Neural progenitor cell (in vitro differentiated cells): ENCODE measurements at regions not wholly inside any gene's neighbourhood (a gene's known extent, or its start where the extent isn't known, plus 50 kb on each side); places are given as distances from the start of the nearest gene placed in this dataset.

ENCODE experiments used
- DNase-seq: peaks from one replicate; pipeline ENCODE4 v3.0.0-alpha.2; 2016; ENCODE audit warnings: low spot score
- H2AFZ ChIP-seq: fragments of 200-600 bp; sonication (generic); replicated peaks from 2 replicates; pipeline ENCODE4 v1.6.1; 2016; ENCODE audit warnings: antibody characterized with exemption
- H3F3A ChIP-seq: fragments of 200-600 bp; sonication (generic); 2 replicates; pipeline ENCODE4 v1.6.1; 2016; ENCODE audit warnings: antibody characterized with exemption, low read depth
- H3K27ac ChIP-seq: fragments of 200-600 bp; sonication (generic); 2 replicates; pipeline ENCODE4 v1.5.1; 2016; ENCODE audit warnings: mild to moderate bottlenecking
- H3K27me3 ChIP-seq: fragments of 200-600 bp; sonication (generic); 2 replicates; pipeline ENCODE4 v1.6.1; 2016; ENCODE audit warnings: mild to moderate bottlenecking, moderate library complexity
- H3K36me3 ChIP-seq: fragments of 200-600 bp; sonication (generic); 2 replicates; pipeline ENCODE4 v1.5.1; 2016
- H3K4me1 ChIP-seq: fragments of 200-600 bp; sonication (generic); 2 replicates; pipeline ENCODE4 v1.6.1; 2016; ENCODE audit warnings: mixed run types
- H3K4me2 ChIP-seq: fragments of 200-600 bp; sonication (generic); 2 replicates; pipeline ENCODE4 v1.6.1; 2016
- H3K4me3 ChIP-seq: fragments of 200-600 bp; sonication (generic); 2 replicates; pipeline ENCODE4 v1.5.1; 2016
- H3K79me2 ChIP-seq: fragments of 200-600 bp; sonication (generic); 2 replicates; pipeline ENCODE4 v1.6.1; 2016; ENCODE audit warnings: low read depth
- H3K9ac ChIP-seq: fragments of 200-600 bp; sonication (generic); 2 replicates; pipeline ENCODE4 v1.6.1; 2016
- H3K9me3 ChIP-seq: fragments of 200-600 bp; sonication (generic); 2 replicates; pipeline ENCODE4 v1.5.1; 2016; ENCODE audit warnings: low read depth
- H4K20me1 ChIP-seq: fragments of 200-600 bp; sonication (generic); 2 replicates; pipeline ENCODE4 v1.6.1; 2016; ENCODE audit warnings: low read depth
- H3K27ac Mint-ChIP-seq: 3 replicates; pipeline ENCODE4 v1.8.0; 2021; ENCODE audit warnings: mixed read lengths
- H3K27me3 Mint-ChIP-seq: 2 replicates; pipeline ENCODE4 v1.8.0; 2022; ENCODE audit warnings: low read depth, mild to moderate bottlenecking, inconsistent platforms, moderate library complexity, mixed read lengths; ENCODE audit not compliant: insufficient read depth
- H3K36me3 Mint-ChIP-seq: 3 replicates; pipeline ENCODE4 v1.8.0; 2021; ENCODE audit warnings: mixed read lengths
- H3K4me1 Mint-ChIP-seq: 3 replicates; pipeline ENCODE4 v1.8.0; 2021; ENCODE audit warnings: mixed read lengths
- H3K4me3 Mint-ChIP-seq: 3 replicates; pipeline ENCODE4 v1.8.0; 2021; ENCODE audit warnings: mild to moderate bottlenecking, moderate library complexity, mixed read lengths
- H3K9me3 Mint-ChIP-seq: 3 replicates; pipeline ENCODE4 v1.8.0; 2020; ENCODE audit warnings: mixed read lengths
- EZH2 ChIP-seq: fragments of 200-600 bp; sonication (generic); IDR thresholded peaks from 2 replicates; pipeline ENCODE4 v1.6.1; 2017; ENCODE audit warnings: antibody characterized with exemption, mild to moderate bottlenecking, moderate library complexity
- EZH2phosphoT487 ChIP-seq: fragments of 200-600 bp; sonication (generic); IDR thresholded peaks from 2 replicates; pipeline ENCODE4 v1.6.1; 2017; ENCODE audit warnings: antibody characterized with exemption
- TF ChIP-seq, protein P1 (sequence below): fragments of 200-600 bp; sonication (generic); IDR thresholded peaks from 2 replicates; pipeline ENCODE4 v1.5.1; 2017; ENCODE audit warnings: antibody characterized with exemption, mild to moderate bottlenecking

- Mint-ChIP-seq H3K4me1 (no peaks in the 10 kb centered on the region), H3K36me3 (no peaks in the 10 kb centered on the region), H3K9me3 (peaks cover 8% of the 10 kb centered on the region), H3K4me3 (no peak overlapping the region), H3K27me3 (no peaks in the 10 kb centered on the region), H3K27ac (no peak overlapping the region)
- no peaks in the 10 kb centered on the region for H3K79me2 ChIP-seq
- no peaks in the 10 kb centered on the region for H3K27me3 ChIP-seq
- H3K36me3 ChIP-seq = no peaks in the 10 kb centered on the region
- H3K27ac ChIP-seq = no peak overlapping the region
- H3K9me3 ChIP-seq = no peaks in the 10 kb centered on the region
- H2AFZ ChIP-seq = no peak overlapping the region
- H3K9ac ChIP-seq = no peak overlapping the region
- TF ChIP-seq EZH2 = no peak
- TF ChIP-seq, protein P1, sequence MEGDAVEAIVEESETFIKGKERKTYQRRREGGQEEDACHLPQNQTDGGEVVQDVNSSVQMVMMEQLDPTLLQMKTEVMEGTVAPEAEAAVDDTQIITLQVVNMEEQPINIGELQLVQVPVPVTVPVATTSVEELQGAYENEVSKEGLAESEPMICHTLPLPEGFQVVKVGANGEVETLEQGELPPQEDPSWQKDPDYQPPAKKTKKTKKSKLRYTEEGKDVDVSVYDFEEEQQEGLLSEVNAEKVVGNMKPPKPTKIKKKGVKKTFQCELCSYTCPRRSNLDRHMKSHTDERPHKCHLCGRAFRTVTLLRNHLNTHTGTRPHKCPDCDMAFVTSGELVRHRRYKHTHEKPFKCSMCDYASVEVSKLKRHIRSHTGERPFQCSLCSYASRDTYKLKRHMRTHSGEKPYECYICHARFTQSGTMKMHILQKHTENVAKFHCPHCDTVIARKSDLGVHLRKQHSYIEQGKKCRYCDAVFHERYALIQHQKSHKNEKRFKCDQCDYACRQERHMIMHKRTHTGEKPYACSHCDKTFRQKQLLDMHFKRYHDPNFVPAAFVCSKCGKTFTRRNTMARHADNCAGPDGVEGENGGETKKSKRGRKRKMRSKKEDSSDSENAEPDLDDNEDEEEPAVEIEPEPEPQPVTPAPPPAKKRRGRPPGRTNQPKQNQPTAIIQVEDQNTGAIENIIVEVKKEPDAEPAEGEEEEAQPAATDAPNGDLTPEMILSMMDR = no peak
- TF ChIP-seq EZH2phosphoT487 = no peak
- no peaks in the 10 kb centered on the region for H3K4me1 ChIP-seq
- no peaks in the 10 kb centered on the region for H4K20me1 ChIP-seq
- no peak for DNase-seq
- H3K4me2 ChIP-seq = no peak overlapping the region
- H3F3A ChIP-seq = no peaks in the 10 kb centered on the region
- no peak overlapping the region for H3K4me3 ChIP-seq
Observed at GRCh38 chr16:13856398-13856797, 63.6 kb upstream of the ERCC4 start.

- no peak overlapping the region for H3K4me2 ChIP-seq
- H3K27ac ChIP-seq = no peak overlapping the region
- no peak overlapping the region for H3K9ac ChIP-seq
- no peaks in the 10 kb centered on the region for H4K20me1 ChIP-seq
- no peak overlapping the region for H2AFZ ChIP-seq
- H3K79me2 ChIP-seq = no peaks in the 10 kb centered on the region
- no peak overlapping the region for H3K4me3 ChIP-seq
- no peak overlapping the region for H3K27ac Mint-ChIP-seq
- H3K4me3 Mint-ChIP-seq = no peak overlapping the region
- H3K36me3 ChIP-seq = no peaks in the 10 kb centered on the region
- H3K27me3 ChIP-seq = no peaks in the 10 kb centered on the region
- no peaks in the 10 kb centered on the region for H3F3A ChIP-seq
- H3K9me3 Mint-ChIP-seq = peaks cover 6% of the 10 kb centered on the region
- no peak for TF ChIP-seq EZH2phosphoT487
- TF ChIP-seq, protein P1 = no peak
- no peak for TF ChIP-seq EZH2
- DNase-seq = no peak
- no peaks in the 10 kb centered on the region for H3K36me3 Mint-ChIP-seq
- no peaks in the 10 kb centered on the region for H3K4me1 Mint-ChIP-seq
- H3K27me3 Mint-ChIP-seq = no peaks in the 10 kb centered on the region
- no peaks in the 10 kb centered on the region for H3K4me1 ChIP-seq
- H3K9me3 ChIP-seq = no peaks in the 10 kb centered on the region
Observed at GRCh38 chr16:13856811-13857511, 63.0 kb upstream of the ERCC4 start.

DNA sequence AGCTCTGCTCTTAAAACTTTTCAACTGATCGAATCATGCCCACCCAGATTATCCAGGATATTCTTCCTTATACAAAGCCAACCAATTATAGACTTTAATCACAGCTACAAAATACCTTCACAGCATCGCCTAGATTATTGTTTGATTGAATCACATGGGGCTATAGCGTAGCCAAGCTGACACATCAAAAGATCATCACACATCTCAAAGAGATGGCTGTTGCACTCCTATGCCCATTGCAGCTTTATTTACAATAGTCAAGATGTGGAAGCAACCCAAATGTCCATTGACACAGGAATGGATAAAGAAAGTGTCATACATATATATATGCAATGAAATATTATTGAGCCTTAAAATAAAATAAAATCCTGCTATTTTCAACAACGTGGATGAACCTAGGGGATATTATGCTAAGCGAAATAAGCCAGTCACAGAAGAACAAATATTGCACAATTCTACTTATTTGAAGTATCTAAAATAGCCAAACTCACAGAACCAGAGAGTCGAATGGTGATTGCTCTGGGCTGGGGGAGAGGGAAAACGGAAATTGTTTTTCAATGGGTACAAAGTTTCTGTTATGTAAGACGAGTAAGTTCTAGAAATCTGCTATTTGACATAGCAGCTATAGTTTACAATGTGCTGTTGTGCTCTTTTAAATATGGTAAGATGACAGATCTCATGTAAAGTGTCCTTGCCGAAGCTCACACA, 60.9 kb upstream of the ERCC4 start:
- no peaks in the 10 kb centered on the region for H3K4me1 ChIP-seq
- no peak for DNase-seq
- H3K4me1 Mint-ChIP-seq = no peaks in the 10 kb centered on the region
- TF ChIP-seq, protein P1 = no peak
- TF ChIP-seq EZH2phosphoT487 (no peak), EZH2 (no peak)
- H3K27ac ChIP-seq = no peak overlapping the region
- H3K9ac ChIP-seq = no peak overlapping the region
- no peak overlapping the region for H2AFZ ChIP-seq
- peaks cover 15% of the 10 kb centered on the region for H3K9me3 Mint-ChIP-seq
- H3K79me2 ChIP-seq = no peaks in the 10 kb centered on the region
- H3K27ac Mint-ChIP-seq = no peak overlapping the region
- H3K9me3 ChIP-seq = no peaks in the 10 kb centered on the region
- no peaks in the 10 kb centered on the region for H3K27me3 Mint-ChIP-seq
- no peaks in the 10 kb centered on the region for H3F3A ChIP-seq
- no peaks in the 10 kb centered on the region for H4K20me1 ChIP-seq
- H3K36me3 Mint-ChIP-seq = no peaks in the 10 kb centered on the region
- H3K4me2 ChIP-seq = no peak overlapping the region
- H3K4me3 Mint-ChIP-seq = no peak overlapping the region
- no peaks in the 10 kb centered on the region for H3K27me3 ChIP-seq
- no peak overlapping the region for H3K4me3 ChIP-seq
- H3K36me3 ChIP-seq = no peaks in the 10 kb centered on the region
